ENCODE measurements at regions not wholly inside any gene's neighbourhood (a gene's known extent, or its start where the extent isn't known, plus 50 kb on each side); places are given as distances from the start of the nearest gene placed in this dataset.

DNA sequence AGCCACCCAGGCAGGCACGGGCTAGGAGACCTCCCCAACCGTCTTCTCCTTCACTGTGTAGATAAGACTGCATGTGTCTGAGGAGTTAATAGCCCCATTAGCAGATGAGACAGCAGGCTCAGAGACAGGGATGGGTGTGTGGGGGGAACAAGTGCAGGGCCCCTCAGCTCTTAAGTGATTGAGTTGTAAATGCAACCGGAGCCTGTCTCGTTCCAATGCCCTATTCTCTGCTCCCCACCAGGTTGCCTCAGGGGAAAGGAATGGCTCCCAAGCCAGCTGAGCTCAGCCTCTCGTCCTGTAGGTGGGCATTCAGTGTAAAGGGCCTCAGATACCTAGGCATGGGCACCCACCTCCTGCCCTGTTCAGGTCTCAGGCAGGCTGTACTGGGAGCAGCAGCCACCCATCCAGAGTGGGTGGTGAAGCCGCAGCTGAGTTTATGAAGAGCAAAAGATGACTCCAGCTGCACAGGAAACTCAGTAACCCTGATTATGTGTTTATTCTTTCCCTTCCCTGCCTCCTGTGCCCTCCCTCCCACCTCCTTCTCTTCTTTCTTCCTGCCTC lies 87.3 kb downstream of the PJA1 start:
- TF ChIP-seq, protein P1, sequence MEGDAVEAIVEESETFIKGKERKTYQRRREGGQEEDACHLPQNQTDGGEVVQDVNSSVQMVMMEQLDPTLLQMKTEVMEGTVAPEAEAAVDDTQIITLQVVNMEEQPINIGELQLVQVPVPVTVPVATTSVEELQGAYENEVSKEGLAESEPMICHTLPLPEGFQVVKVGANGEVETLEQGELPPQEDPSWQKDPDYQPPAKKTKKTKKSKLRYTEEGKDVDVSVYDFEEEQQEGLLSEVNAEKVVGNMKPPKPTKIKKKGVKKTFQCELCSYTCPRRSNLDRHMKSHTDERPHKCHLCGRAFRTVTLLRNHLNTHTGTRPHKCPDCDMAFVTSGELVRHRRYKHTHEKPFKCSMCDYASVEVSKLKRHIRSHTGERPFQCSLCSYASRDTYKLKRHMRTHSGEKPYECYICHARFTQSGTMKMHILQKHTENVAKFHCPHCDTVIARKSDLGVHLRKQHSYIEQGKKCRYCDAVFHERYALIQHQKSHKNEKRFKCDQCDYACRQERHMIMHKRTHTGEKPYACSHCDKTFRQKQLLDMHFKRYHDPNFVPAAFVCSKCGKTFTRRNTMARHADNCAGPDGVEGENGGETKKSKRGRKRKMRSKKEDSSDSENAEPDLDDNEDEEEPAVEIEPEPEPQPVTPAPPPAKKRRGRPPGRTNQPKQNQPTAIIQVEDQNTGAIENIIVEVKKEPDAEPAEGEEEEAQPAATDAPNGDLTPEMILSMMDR (IDR thresholded peaks at IDR 0.05; ENCODE audit: low read depth, low read length, poor library complexity, severe bottlenecking) = no peak
- no peak for TF ChIP-seq EZH2phosphoT487 (IDR thresholded peaks at IDR 0.05; ENCODE audit: borderline replicate concordance, low read length)

DNA sequence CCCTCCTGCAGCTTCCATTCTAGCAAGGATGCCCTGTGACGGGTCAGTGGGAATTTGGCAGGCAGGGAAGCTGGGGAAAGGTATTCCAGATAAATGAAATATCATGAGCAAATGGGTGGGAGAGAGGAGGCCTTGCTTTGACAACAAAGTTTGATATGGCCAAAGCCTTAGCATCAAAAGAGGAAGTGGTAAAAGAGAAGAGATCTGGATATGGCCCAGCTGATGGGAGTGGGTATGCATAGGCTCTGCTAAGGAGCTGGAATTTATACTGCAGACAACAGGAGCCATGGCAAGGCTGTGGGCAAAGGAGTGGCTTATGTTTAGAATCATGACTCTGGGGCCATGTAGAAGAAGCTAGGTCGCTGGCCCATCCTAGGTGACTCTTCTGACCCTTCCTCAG lies 89.2 kb downstream of the PJA1 start:
- Histone ChIP-seq H3K9me3 (ENCODE audit: control insufficient read depth, insufficient read depth, low read length) (no peaks in the 10 kb centered on the region), H3K27me3 (ENCODE audit: control insufficient read depth, low read length) (no peaks in the 10 kb centered on the region), H3K4me3 (ENCODE audit: low read length) (no peak overlapping the region), H3K9me2 (replicated peaks; ENCODE audit: control insufficient read depth, low read length) (no peaks in the 10 kb centered on the region), H3K27ac (ENCODE audit: low read depth, low read length) (no peak overlapping the region), H3K4me2 (ENCODE audit: low read length) (no peak overlapping the region), H3F3A (ENCODE audit: control insufficient read depth, insufficient read depth) (no peaks in the 10 kb centered on the region), H3K79me2 (ENCODE audit: control insufficient read depth, low read length) (no peaks in the 10 kb centered on the region), H4K20me1 (ENCODE audit: control insufficient read depth, insufficient read depth, low read depth, low read length) (no peaks in the 10 kb centered on the region), H3K36me3 (ENCODE audit: control insufficient read depth, low read length) (no peaks in the 10 kb centered on the region), H3K4me1 (ENCODE audit: control insufficient read depth, low read length) (no peaks in the 10 kb centered on the region)
- TF ChIP-seq, protein P1 (IDR thresholded peaks at IDR 0.05; ENCODE audit: low read depth, low read length, poor library complexity, severe bottlenecking) = no peak
- TF ChIP-seq EZH2phosphoT487 (IDR thresholded peaks at IDR 0.05; ENCODE audit: borderline replicate concordance, low read length) = no peak

More for the DNA sequence above, 87.3 kb downstream of the PJA1 start:
- no peaks in the 10 kb centered on the region for H3K27me3 ChIP-seq (ENCODE audit: control insufficient read depth, low read length)
- H3K27ac ChIP-seq (ENCODE audit: low read depth, low read length) = no peak overlapping the region
- H3K79me2 ChIP-seq (ENCODE audit: control insufficient read depth, low read length) = no peaks in the 10 kb centered on the region
- H3K4me2 ChIP-seq (ENCODE audit: low read length) = no peak overlapping the region
- no peaks in the 10 kb centered on the region for H3K4me1 ChIP-seq (ENCODE audit: control insufficient read depth, low read length)
- no peak overlapping the region for H3K4me3 ChIP-seq (ENCODE audit: low read length)
- no peaks in the 10 kb centered on the region for H3K36me3 ChIP-seq (ENCODE audit: control insufficient read depth, low read length)
- H4K20me1 ChIP-seq (ENCODE audit: control insufficient read depth, insufficient read depth, low read depth, low read length) = no peaks in the 10 kb centered on the region
- H3K9me3 ChIP-seq (ENCODE audit: control insufficient read depth, insufficient read depth, low read length) = no peaks in the 10 kb centered on the region
- H3K9me2 ChIP-seq (replicated peaks; ENCODE audit: control insufficient read depth, low read length) = no peaks in the 10 kb centered on the region
- H3F3A ChIP-seq (ENCODE audit: control insufficient read depth, insufficient read depth) = no peaks in the 10 kb centered on the region

DNA sequence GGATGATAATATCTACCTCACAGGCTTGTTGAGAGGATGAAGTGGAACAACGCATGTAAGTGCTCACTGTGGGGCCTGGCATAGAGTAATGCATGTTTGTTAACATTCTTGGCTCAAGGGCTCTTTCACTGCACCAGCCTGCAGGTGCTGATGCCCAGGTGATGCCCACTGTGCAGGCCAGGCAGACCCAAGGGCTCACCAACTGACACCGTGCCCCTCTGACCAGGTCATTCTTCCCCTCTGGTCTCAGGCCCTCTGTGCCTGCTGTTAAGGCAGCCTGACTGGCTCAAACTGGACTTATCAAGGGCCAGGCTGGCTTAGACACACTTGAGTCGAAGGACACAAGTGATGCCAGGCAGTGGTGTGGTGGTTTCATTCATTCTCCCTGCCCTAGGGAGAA lies 90.5 kb downstream of the PJA1 start:
- Histone ChIP-seq H4K20me1 (ENCODE audit: control insufficient read depth, insufficient read depth, low read depth, low read length) (no peaks in the 10 kb centered on the region), H3K4me1 (ENCODE audit: control insufficient read depth, low read length) (no peaks in the 10 kb centered on the region), H3K4me3 (ENCODE audit: low read length) (no peak overlapping the region), H3K9me2 (replicated peaks; ENCODE audit: control insufficient read depth, low read length) (no peaks in the 10 kb centered on the region), H3K27ac (ENCODE audit: low read depth, low read length) (no peak overlapping the region), H3K27me3 (ENCODE audit: control insufficient read depth, low read length) (no peaks in the 10 kb centered on the region), H3K36me3 (ENCODE audit: control insufficient read depth, low read length) (no peaks in the 10 kb centered on the region), H3K4me2 (ENCODE audit: low read length) (no peak overlapping the region), H3K79me2 (ENCODE audit: control insufficient read depth, low read length) (no peaks in the 10 kb centered on the region), H3K9me3 (ENCODE audit: control insufficient read depth, insufficient read depth, low read length) (no peaks in the 10 kb centered on the region), H3F3A (ENCODE audit: control insufficient read depth, insufficient read depth) (no peaks in the 10 kb centered on the region)
- TF ChIP-seq, protein P1 (IDR thresholded peaks at IDR 0.05; ENCODE audit: low read depth, low read length, poor library complexity, severe bottlenecking) = no peak
- TF ChIP-seq EZH2phosphoT487 (IDR thresholded peaks at IDR 0.05; ENCODE audit: borderline replicate concordance, low read length) = no peak

All from DOHH2 (cell line).